RWPE1 (cell line): ENCODE measurements at regions not wholly inside any gene's neighbourhood (a gene's known extent, or its start where the extent isn't known, plus 50 kb on each side); places are given as distances from the start of the nearest gene placed in this dataset.

ENCODE experiments used
- CTCF ChIA-PET: fragments of 350-600 bp; sonication (Branson Sonifier 250); formaldehyde crosslinking; extraction: SDS; loops from one replicate; lab custom pipeline; 2021; lab: Yijun Ruan, JAX
- POLR2A ChIA-PET: fragments of 400-600 bp; formaldehyde crosslinking; extraction: SDS; loops from one replicate; lab custom pipeline; 2020; ENCODE audit warnings: antibody characterized with exemption; ENCODE audit not compliant: low non-redundant PET; lab: Yijun Ruan, JAX
- DNase-seq: peaks from one replicate; pipeline ENCODE4 v3.0.0; 2012; ENCODE audit warnings: low spot score
- H3K27ac ChIP-seq: fragments of 450-650 bp; 2 replicates; pipeline ENCODE4 v1.5.1; 2017
- CTCF ChIP-seq: fragments of 450-650 bp; conservative IDR thresholded peaks from 2 replicates; pipeline ENCODE4 v1.5.1; 2017; ENCODE audit warnings: low read depth, mild to moderate bottlenecking

GRCh38 chr14:98725191-98725590 is 546.8 kb downstream of the BCL11B start:
- TF ChIP-seq CTCF, result no peak
- no peak overlapping the region for H3K27ac ChIP-seq
- POLR2A ChIA-PET, result interaction anchor here (0.6 kb wide), 1 partner anchor 26 kb away, joined by 3 read pairs; no protein-coding TSS in a partner anchor
- CTCF ChIA-PET, result no interaction called here
- no peak for DNase-seq

GRCh38 chr14:98725676-98726075 is 546.3 kb downstream of the BCL11B start:
- POLR2A ChIA-PET, result interaction anchor here (0.6 kb wide), 1 partner anchor 26 kb away, joined by 3 read pairs; no protein-coding TSS in a partner anchor
- DNase-seq, result no peak
- CTCF ChIA-PET, result interaction anchor here (0.7 kb wide), 1 partner anchor 92 kb away, joined by 3 read pairs; no protein-coding TSS in a partner anchor
- no peak for TF ChIP-seq CTCF
- no peak overlapping the region for H3K27ac ChIP-seq

GRCh38 chr14:98726585-98727405 is 545.2 kb downstream of the BCL11B start:
- POLR2A ChIA-PET, result no interaction called here
- no peak for DNase-seq
- CTCF ChIA-PET, result interaction anchor here (0.6 to 0.7 kb wide), 2 partner anchors 93 to 761 kb away, joined by 3 read pairs; no protein-coding TSS in a partner anchor
- no peak for TF ChIP-seq CTCF
- no peak overlapping the region for H3K27ac ChIP-seq

GRCh38 chr14:98728024-98728423 is 544.0 kb downstream of the BCL11B start:
- no peak overlapping the region for H3K27ac ChIP-seq
- no peak for DNase-seq
- POLR2A ChIA-PET, result no interaction called here
- CTCF ChIA-PET, result no interaction called here
- TF ChIP-seq CTCF, result no peak

GRCh38 chr14:98728836-98729235 is 543.2 kb downstream of the BCL11B start:
- no peak for TF ChIP-seq CTCF
- no peak overlapping the region for H3K27ac ChIP-seq
- ChIA-PET POLR2A (no interaction called here), CTCF (no interaction called here)
- no peak for DNase-seq

GRCh38 chr14:98731286-98731685 is 540.7 kb downstream of the BCL11B start:
- no peak for TF ChIP-seq CTCF
- ChIA-PET CTCF (no interaction called here), POLR2A (no interaction called here)
- H3K27ac ChIP-seq, result no peak overlapping the region
- DNase-seq, result no peak
